IPS-15b (cell line): ENCODE measurements at regions not wholly inside any gene's neighbourhood (a gene's known extent, or its start where the extent isn't known, plus 50 kb on each side); places are given as distances from the start of the nearest gene placed in this dataset.

Experiments used
- H3K27me3 ChIP-seq: one replicate; pipeline ENCODE4 v1.6.1; 2013; ENCODE audit warnings: low read length; ENCODE audit not compliant: control insufficient read depth, insufficient read depth
- H3K36me3 ChIP-seq: one replicate; pipeline ENCODE4 v1.6.1; 2013; ENCODE audit warnings: low read length; ENCODE audit not compliant: control insufficient read depth, insufficient read depth
- H3K4me1 ChIP-seq: one replicate; pipeline ENCODE4 v1.6.1; 2013; ENCODE audit warnings: mild to moderate bottlenecking, low read length; ENCODE audit not compliant: control insufficient read depth, insufficient read depth
- H3K4me3 ChIP-seq: one replicate; pipeline ENCODE4 v1.5.1; 2013; ENCODE audit warnings: low read depth, low read length
- H3K9ac ChIP-seq: one replicate; pipeline ENCODE4 v1.6.1; 2013; ENCODE audit warnings: low read depth, mild to moderate bottlenecking, low read length
- H3K9me3 ChIP-seq: one replicate; pipeline ENCODE4 v1.6.1; 2013; ENCODE audit warnings: mild to moderate bottlenecking, low read length; ENCODE audit not compliant: control insufficient read depth, insufficient read depth

DNA sequence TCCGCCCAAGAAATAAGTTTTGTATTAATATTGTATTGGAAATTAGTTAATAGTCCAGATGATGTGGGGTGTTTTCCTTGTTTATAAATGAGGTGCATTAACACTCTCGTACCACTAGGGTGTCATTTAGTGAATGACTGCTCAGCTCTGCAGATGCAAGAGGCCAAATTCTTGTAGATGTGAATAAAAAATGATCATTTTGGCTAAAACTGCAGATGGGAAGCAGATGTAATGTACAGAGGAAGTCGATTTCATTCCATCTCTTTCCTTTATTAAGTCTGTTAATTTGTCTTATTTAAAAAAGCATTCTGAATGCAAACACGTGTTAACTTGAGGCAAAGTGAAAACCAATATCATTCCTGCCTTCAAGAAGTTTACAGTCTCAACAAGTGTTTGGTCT, 108.1 kb downstream of the DHX15 start:
- Histone ChIP-seq H3K9me3 (no peaks in the 10 kb centered on the region), H3K4me1 (peaks cover 16% of the 10 kb centered on the region), H3K9ac (no peak overlapping the region), H3K36me3 (no peaks in the 10 kb centered on the region), H3K4me3 (no peak overlapping the region), H3K27me3 (no peaks in the 10 kb centered on the region)

- Histone ChIP-seq H3K4me3 (no peak overlapping the region), H3K27me3 (no peaks in the 10 kb centered on the region), H3K9ac (no peak overlapping the region), H3K9me3 (no peaks in the 10 kb centered on the region), H3K36me3 (no peaks in the 10 kb centered on the region), H3K4me1 (peaks cover 16% of the 10 kb centered on the region)
Observed at GRCh38 chr4:24475756-24476155, 108.6 kb downstream of the DHX15 start.

DNA sequence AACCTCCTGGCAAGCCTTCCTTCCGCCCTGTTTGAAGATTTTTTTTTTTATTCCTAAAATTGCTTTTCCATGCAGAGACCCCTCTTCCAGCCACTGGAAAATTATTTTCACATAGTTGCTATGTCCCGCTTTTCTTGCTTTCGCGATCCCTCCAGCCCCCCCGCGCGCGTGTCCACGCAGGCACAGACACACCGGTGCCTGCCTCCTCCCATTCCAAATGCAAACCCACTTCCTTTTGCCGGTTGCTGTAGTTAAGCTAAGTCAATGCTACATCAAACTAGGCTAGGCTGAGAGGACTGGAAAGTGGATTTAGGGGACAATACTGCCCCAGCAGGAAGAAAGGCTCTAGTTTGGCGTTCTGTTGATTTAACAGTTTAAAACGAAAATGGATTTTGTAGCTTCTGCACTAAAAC, 111.0 kb downstream of the DHX15 start:
- peak overlapping the region; percentile 63 for H3K4me3 ChIP-seq
- H3K4me1 ChIP-seq = peaks cover 16% of the 10 kb centered on the region
- H3K9me3 ChIP-seq = no peaks in the 10 kb centered on the region
- H3K27me3 ChIP-seq = peaks cover 10% of the 10 kb centered on the region
- no peaks in the 10 kb centered on the region for H3K36me3 ChIP-seq
- H3K9ac ChIP-seq = no peak overlapping the region

DNA sequence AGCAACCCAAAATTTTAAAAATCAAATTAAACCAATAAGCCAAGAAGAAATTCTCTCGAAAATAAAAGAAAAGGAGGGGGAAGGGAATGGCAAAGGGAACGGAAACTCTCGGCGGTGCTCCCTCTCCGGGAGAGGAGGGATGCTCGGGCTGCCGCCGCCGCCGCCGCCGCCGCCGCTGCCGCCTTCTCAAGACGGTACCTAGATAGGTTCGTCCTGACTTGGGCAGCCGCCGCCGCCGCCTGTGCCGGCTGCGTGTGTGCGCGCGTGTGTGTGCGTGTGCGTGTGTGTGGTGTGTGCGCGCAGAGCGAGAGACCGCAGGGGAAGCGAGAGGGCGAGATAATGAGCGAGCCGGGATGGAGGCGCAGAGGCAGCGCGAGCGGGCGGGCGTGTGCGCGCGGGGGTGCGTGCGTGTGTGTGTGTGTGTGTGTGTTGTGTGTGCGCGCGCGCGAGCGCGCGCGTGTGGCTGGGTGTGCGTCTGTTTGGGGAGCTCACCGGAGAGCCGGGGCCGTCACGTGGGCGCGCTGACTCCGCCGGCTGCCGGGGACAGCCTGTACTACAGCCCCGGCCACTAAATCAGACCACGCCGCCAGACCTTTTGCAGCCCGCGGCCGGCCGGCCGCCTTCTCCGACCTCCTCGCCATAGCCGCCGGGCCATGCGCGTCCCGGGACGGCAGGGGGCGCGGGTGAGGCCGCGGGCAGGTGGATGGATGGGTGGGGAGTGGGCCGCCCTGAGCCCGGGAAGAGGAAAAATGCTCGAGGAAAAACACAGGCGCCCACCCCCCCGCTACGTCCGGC, 111.6 kb downstream of the DHX15 start:
- Histone ChIP-seq H3K4me1 (peaks cover 16% of the 10 kb centered on the region), H3K9me3 (no peaks in the 10 kb centered on the region), H3K4me3 (peak overlapping the region; percentile 63), H3K9ac (no peak overlapping the region), H3K36me3 (no peaks in the 10 kb centered on the region), H3K27me3 (peaks cover 10% of the 10 kb centered on the region)

DNA sequence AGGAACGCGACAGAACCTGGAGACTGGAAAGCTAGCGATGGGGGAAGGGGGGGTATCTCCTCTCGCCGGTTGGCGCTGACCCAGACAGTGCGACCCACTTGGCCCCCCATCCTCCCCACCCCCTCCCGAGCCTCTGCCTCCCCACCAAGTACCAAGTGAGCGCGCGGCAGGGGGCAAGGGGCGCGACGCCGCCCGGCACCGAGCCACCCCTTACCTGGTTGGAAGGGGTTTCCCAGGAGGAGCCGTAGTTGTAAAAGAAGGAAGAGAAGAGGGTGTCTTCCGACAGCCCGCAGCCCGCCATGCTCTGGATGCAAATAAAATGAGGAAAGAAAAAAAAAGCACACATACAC, 112.2 kb downstream of the DHX15 start:
- Histone ChIP-seq H3K36me3 (no peaks in the 10 kb centered on the region), H3K9me3 (no peaks in the 10 kb centered on the region), H3K9ac (peak overlapping the region; percentile 32), H3K27me3 (peaks cover 10% of the 10 kb centered on the region), H3K4me1 (peaks cover 14% of the 10 kb centered on the region), H3K4me3 (peak overlapping the region; percentile 63)

- peak overlapping the region; percentile 63 for H3K4me3 ChIP-seq
- H3K9me3 ChIP-seq = no peaks in the 10 kb centered on the region
- H3K36me3 ChIP-seq = no peaks in the 10 kb centered on the region
- H3K27me3 ChIP-seq = peaks cover 10% of the 10 kb centered on the region
- H3K4me1 ChIP-seq = peaks cover 14% of the 10 kb centered on the region
- peak overlapping the region; percentile 32 for H3K9ac ChIP-seq
Observed at GRCh38 chr4:24471486-24472160, 112.7 kb downstream of the DHX15 start.

DNA sequence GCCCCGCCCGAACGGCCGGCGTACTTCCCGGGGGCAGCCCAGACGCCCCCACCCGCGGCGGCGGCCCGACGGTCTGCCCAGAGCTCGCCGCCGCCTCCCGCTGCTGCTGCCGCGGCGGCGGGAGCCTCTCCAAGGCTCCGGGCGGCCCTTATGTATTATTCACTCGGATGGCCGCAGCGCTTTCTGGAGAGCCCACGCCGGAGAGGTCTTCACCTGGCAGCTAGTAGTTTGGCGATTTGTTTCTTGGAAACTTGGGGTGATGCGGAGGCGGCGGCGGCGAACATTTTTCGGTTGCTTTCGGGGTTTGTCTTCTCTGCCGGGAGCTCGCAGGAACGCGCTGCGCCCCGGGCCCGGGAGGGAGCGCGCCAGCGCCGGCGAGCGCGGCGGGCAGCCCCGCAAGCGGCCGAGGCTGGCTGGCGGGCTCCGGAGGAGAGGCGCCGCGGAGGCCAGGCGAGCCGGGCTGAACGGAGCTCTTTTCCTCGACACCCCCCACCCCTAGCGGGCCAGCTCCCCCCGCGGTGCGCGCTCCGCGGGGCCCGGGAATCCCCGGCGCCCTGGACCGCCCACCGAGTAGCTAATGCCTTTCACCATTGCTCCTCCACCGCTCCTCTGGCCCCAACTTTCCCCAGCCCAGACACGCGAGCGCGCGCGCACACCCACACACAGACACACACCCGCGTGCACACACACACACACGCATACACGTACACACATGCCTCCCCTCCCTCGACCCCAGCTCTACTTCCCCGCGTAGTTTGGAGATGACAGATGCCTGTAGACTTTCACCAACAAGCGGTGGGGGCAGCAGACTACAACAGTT, 113.5 kb downstream of the DHX15 start:
- peak overlapping the region; percentile 61 for H3K9ac ChIP-seq
- peak overlapping the region; percentile 63 for H3K4me3 ChIP-seq
- no peaks in the 10 kb centered on the region for H3K36me3 ChIP-seq
- peaks cover 13% of the 10 kb centered on the region for H3K4me1 ChIP-seq
- H3K9me3 ChIP-seq = no peaks in the 10 kb centered on the region
- peaks cover 10% of the 10 kb centered on the region for H3K27me3 ChIP-seq

- H3K4me3 ChIP-seq = no peak overlapping the region
- H3K4me1 ChIP-seq = peaks cover 4% of the 10 kb centered on the region
- no peak overlapping the region for H3K9ac ChIP-seq
- H3K27me3 ChIP-seq = peaks cover 10% of the 10 kb centered on the region
- H3K36me3 ChIP-seq = no peaks in the 10 kb centered on the region
- H3K9me3 ChIP-seq = no peaks in the 10 kb centered on the region
Observed at GRCh38 chr4:24468071-24468470, 116.3 kb downstream of the DHX15 start.

GRCh38 chr4:24464566-24464965, 119.8 kb downstream of the DHX15 start:
- no peaks in the 10 kb centered on the region for H3K9me3 ChIP-seq
- no peak overlapping the region for H3K4me3 ChIP-seq
- peaks cover 9% of the 10 kb centered on the region for H3K27me3 ChIP-seq
- no peak overlapping the region for H3K9ac ChIP-seq
- no peaks in the 10 kb centered on the region for H3K36me3 ChIP-seq
- H3K4me1 ChIP-seq = peaks cover 4% of the 10 kb centered on the region

GRCh38 chr4:24456431-24456830, 127.9 kb downstream of the DHX15 start:
- no peak overlapping the region for H3K4me3 ChIP-seq
- no peak overlapping the region for H3K9ac ChIP-seq
- no peaks in the 10 kb centered on the region for H3K9me3 ChIP-seq
- H3K36me3 ChIP-seq = no peaks in the 10 kb centered on the region
- H3K4me1 ChIP-seq = no peaks in the 10 kb centered on the region
- no peaks in the 10 kb centered on the region for H3K27me3 ChIP-seq

DNA sequence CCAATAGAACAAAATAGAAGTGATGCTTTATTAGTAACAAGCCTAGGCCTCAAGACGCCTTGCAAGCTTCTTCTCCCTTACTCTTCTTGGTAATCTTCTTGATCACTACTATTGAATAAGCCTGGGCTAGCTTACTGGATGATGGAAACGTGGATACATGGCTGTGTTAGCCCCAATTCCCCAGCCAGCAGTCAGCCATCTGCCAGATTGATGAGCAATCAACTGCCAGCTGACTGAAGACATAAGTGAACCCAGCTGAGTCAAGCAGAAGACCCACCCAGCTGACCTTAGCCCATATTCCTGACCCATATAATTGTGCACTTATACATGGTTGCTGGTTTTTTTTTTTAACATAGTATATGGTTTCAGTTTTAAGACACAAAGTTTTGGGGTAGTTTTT, 130.4 kb downstream of the DHX15 start:
- H3K4me3 ChIP-seq = no peak overlapping the region
- H3K36me3 ChIP-seq = no peaks in the 10 kb centered on the region
- no peaks in the 10 kb centered on the region for H3K4me1 ChIP-seq
- no peaks in the 10 kb centered on the region for H3K9me3 ChIP-seq
- H3K27me3 ChIP-seq = no peaks in the 10 kb centered on the region
- H3K9ac ChIP-seq = no peak overlapping the region
